ENCODE measurements at regions not wholly inside any gene's neighbourhood (a gene's known extent, or its start where the extent isn't known, plus 50 kb on each side); places are given as distances from the start of the nearest gene placed in this dataset.

- no peak for TF ChIP-seq CTCF (conservative IDR thresholded peaks at IDR 0.05; ENCODE audit: control insufficient read depth, insufficient read depth, low read depth, low read length)
- DNase-seq (ENCODE audit: low read depth): no peak
- no peak overlapping the region for H3K4me3 ChIP-seq (ENCODE audit: control insufficient read depth, low read depth, low read length)
Measured at GRCh38 chr6:18613319-18613925, 226.3 kb downstream of the RNF144B start.

- no peak overlapping the region for H3K4me3 ChIP-seq (ENCODE audit: control insufficient read depth, low read depth, low read length)
- no peak for TF ChIP-seq CTCF (conservative IDR thresholded peaks at IDR 0.05; ENCODE audit: control insufficient read depth, insufficient read depth, low read depth, low read length)
- DNase-seq (ENCODE audit: low read depth): no peak
Measured at GRCh38 chr6:18629571-18629970, 242.4 kb downstream of the RNF144B start.

- peak; percentile 79 for DNase-seq (ENCODE audit: low read depth)
- no peak overlapping the region for H3K4me3 ChIP-seq (ENCODE audit: control insufficient read depth, low read depth, low read length)
- no peak for TF ChIP-seq CTCF (conservative IDR thresholded peaks at IDR 0.05; ENCODE audit: control insufficient read depth, insufficient read depth, low read depth, low read length)
Measured at GRCh38 chr6:18632670-18633410, 245.7 kb downstream of the RNF144B start.

GRCh38 chr6:18634912-18635311, 247.8 kb downstream of the RNF144B start:
- no peak for DNase-seq (ENCODE audit: low read depth)
- H3K4me3 ChIP-seq (ENCODE audit: control insufficient read depth, low read depth, low read length): no peak overlapping the region
- no peak for TF ChIP-seq CTCF (conservative IDR thresholded peaks at IDR 0.05; ENCODE audit: control insufficient read depth, insufficient read depth, low read depth, low read length)

- no peak for DNase-seq (ENCODE audit: low read depth)
- no peak overlapping the region for H3K4me3 ChIP-seq (ENCODE audit: control insufficient read depth, low read depth, low read length)
- TF ChIP-seq CTCF (conservative IDR thresholded peaks at IDR 0.05; ENCODE audit: control insufficient read depth, insufficient read depth, low read depth, low read length): no peak
Measured at GRCh38 chr6:18640134-18640533, 253.0 kb downstream of the RNF144B start.

- H3K4me3 ChIP-seq (ENCODE audit: control insufficient read depth, low read depth, low read length): no peak overlapping the region
- TF ChIP-seq CTCF (conservative IDR thresholded peaks at IDR 0.05; ENCODE audit: control insufficient read depth, insufficient read depth, low read depth, low read length): no peak
- no peak for DNase-seq (ENCODE audit: low read depth)
Measured at GRCh38 chr6:18640754-18641153, 253.6 kb downstream of the RNF144B start.

Measured in fibroblast of mammary gland (primary cell).